K562 (cell line): ENCODE measurements at regions not wholly inside any gene's neighbourhood (a gene's known extent, or its start where the extent isn't known, plus 50 kb on each side); places are given as distances from the start of the nearest gene placed in this dataset.

ENCODE experiments used
- ATAC-seq: fragments of 200-7000 bp; cut with Tn5 transposase; 3 replicates; pipeline ENCODE4 v1.9.1; 2020; ENCODE audit warnings: moderate library complexity
- BruUV-seq: library from RNA; stranded (reverse); fragments of 400-500 nt; replicated peaks from 2 replicates; lab custom pipeline; 2021; lab: Mats Ljungman, UMichigan
- CTCF ChIA-PET: fragments of 300-600 bp; formaldehyde crosslinking; extraction: SDS; loops from one replicate; lab custom pipeline; 2021; ENCODE audit warnings: low intra/inter-chr PET ratio; lab: Yijun Ruan, JAX
- POLR2A ChIA-PET: fragments of 300-600, 350-650 bp; sonication (Branson Sonifier 250); formaldehyde crosslinking; extraction: SDS; loops from one replicate; lab custom pipeline; 2021; ENCODE audit warnings: antibody characterized with exemption, inconsistent platforms; lab: Yijun Ruan, JAX
- DNase-seq, 4 experiments: peaks; one replicate each; pipeline versions ENCODE4 v3.0.0 to v3.0.0-alpha.2; 2011 to 2018; ENCODE audit warnings: low spot score in 3 of 4, mixed read lengths in 3 of 4; ENCODE audit errors: extremely low read depth in 1 of 4
- FAIRE-seq: peaks from 2 replicates; lab custom pipeline; 2011; peaks lifted over from hg19 to GRCh38; lab: Jason Lieb, UNC
- H2AFZ ChIP-seq: 2 replicates; pipeline ENCODE4 v1.6.0; 2011; ENCODE audit warnings: low read depth, low read length, control low read depth, inconsistent platforms
- H3K27ac ChIP-seq: fragments of 200-600 bp; 3 replicates; pipeline ENCODE4 v1.8.0; 2011; ENCODE audit warnings: low read depth, mild to moderate bottlenecking, control low read depth, inconsistent platforms, low read length, moderate library complexity, mixed read lengths; ENCODE audit errors: extremely low read depth
- H3K27me3 ChIP-seq, 2 experiments: fragments of 300-600 bp in 1 of 2; 2 replicates in 1 of 2; 3 replicates in 1 of 2; pipeline versions ENCODE4 v1.6.0 to v1.8.0; 2011; ENCODE audit warnings: inconsistent platforms in 2 of 2, low read length in 2 of 2, mild to moderate bottlenecking in 1 of 2, mixed read lengths in 1 of 2, moderate library complexity in 1 of 2; ENCODE audit not compliant: control insufficient read depth in 2 of 2, insufficient read depth in 2 of 2
- H3K36me3 ChIP-seq: fragments of 300-600 bp; 3 replicates; pipeline ENCODE4 v1.8.0; 2011; ENCODE audit warnings: mild to moderate bottlenecking, low read length, inconsistent platforms; ENCODE audit not compliant: control insufficient read depth, insufficient read depth
- H3K4me1 ChIP-seq, 2 experiments: fragments of 200-600 bp in 1 of 2; replicated peaks in 1 of 2; 2 replicates in 1 of 2; 3 replicates in 1 of 2; pipeline versions ENCODE4 v1.5.1 to v1.8.0; 2011; ENCODE audit warnings: inconsistent platforms in 2 of 2, low read length in 2 of 2, mild to moderate bottlenecking in 1 of 2, mixed read lengths in 1 of 2, moderate library complexity in 1 of 2; ENCODE audit not compliant: control insufficient read depth in 2 of 2, insufficient read depth in 2 of 2
- H3K4me2 ChIP-seq: 2 replicates; pipeline ENCODE4 v1.6.1; 2011; ENCODE audit warnings: low read length, control low read depth, inconsistent platforms, mixed read lengths; ENCODE audit not compliant: insufficient read depth
- H3K4me3 ChIP-seq: fragments of 200-600 bp; sonication (generic), shearing (Covaris generic); 2 replicates; pipeline ENCODE4 v1.5.1; 2016; ENCODE audit warnings: control low read depth, inconsistent platforms
- H3K79me2 ChIP-seq: fragments of 200-600 bp; 3 replicates; pipeline ENCODE4 v1.8.0; 2011; ENCODE audit warnings: low read length, inconsistent platforms; ENCODE audit not compliant: control insufficient read depth, insufficient read depth
- H3K9ac ChIP-seq, 2 experiments: 2 replicates each; pipeline versions ENCODE4 v1.6.0 to v1.6.1; 2011; ENCODE audit warnings: low read depth in 2 of 2, low read length in 2 of 2, control low read depth in 1 of 2, inconsistent platforms in 1 of 2, mild to moderate bottlenecking in 1 of 2, mixed read lengths in 1 of 2; ENCODE audit not compliant: insufficient read depth in 1 of 2
- H3K9me1 ChIP-seq: one replicate; pipeline ENCODE4 v1.6.0; 2011; ENCODE audit warnings: inconsistent platforms, mild to moderate bottlenecking, low read length, moderate library complexity; ENCODE audit not compliant: control insufficient read depth, insufficient read depth
- H3K9me3 ChIP-seq: replicated peaks from 2 replicates; pipeline ENCODE4 v1.5.1; 2011; ENCODE audit warnings: low read depth, low read length, inconsistent platforms; ENCODE audit not compliant: control insufficient read depth, insufficient read depth
- H4K20me1 ChIP-seq: replicated peaks from 2 replicates; pipeline ENCODE4 v1.6.1; 2011; ENCODE audit warnings: low read length, inconsistent platforms, mixed read lengths; ENCODE audit not compliant: control insufficient read depth, insufficient read depth
- CBFA2T2 ChIP-seq: fragments of 450-650 bp; conservative IDR thresholded peaks from 2 replicates; pipeline ENCODE4 v1.6.1; 2017; ENCODE audit warnings: mild to moderate bottlenecking
- FOS ChIP-seq: IDR thresholded peaks from 3 replicates; pipeline ENCODE4 v1.6.1; 2011; ENCODE audit not compliant: insufficient read length; ENCODE audit errors: extremely low read depth
- PML ChIP-seq: IDR thresholded peaks from 2 replicates; pipeline ENCODE4 v1.6.1; 2012; ENCODE audit warnings: low read length, inconsistent platforms
- WGBS: fragments of 100-300 bp; shearing (Covaris generic); methylation state at CpG from one replicate; pipeline ENCODE4 v1.1.6; 2016; ENCODE audit warnings: low coverage, mixed read lengths; ENCODE audit not compliant: insufficient coverage; ENCODE audit errors: missing lambda C conversion rate; 5-methylcytosine and 5-hydroxymethylcytosine counted together
- in situ Hi-C: fragments of 300-500 bp; cut with MboI; formaldehyde crosslinking; loops from 4 replicates; pipeline ENCODE4 v1.15.0; 2018; ENCODE audit warnings: inconsistent platforms, mixed read lengths
- intact Hi-C: fragments of 100-400 bp; cut with micrococcal nuclease; formaldehyde crosslinking; loops from 2 replicates; pipeline ENCODE4 v1.14.2; 2022
- TF ChIP-seq, protein P1 (sequence below): fragments of 450-650 bp; IDR thresholded peaks from 2 replicates; pipeline ENCODE4 v1.6.1; 2016

DNA sequence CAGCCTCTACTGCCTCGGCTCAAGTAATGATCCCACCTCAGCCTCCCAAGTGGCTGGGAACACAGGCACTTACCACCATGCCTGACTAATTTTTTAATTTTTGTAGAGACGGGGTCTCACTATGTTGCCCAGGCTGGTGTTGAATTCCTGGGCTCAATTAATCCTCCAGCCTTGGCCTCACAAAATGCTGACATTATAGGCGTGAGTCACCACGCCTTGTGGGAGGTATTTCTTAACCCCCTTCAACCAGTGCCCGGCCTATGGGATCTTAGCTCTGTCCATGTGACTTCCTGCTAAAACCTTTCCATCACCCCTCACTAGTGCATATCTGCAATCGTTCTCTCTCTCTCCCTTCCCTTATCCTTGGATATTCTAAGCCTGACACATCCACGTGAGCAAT, 86.4 kb downstream of the FOXD2 start:
- Histone ChIP-seq H3K4me3 (no peak overlapping the region), H3K27ac (no peak overlapping the region), H3K36me3 (no peaks in the 10 kb centered on the region), H3K4me2 (no peak overlapping the region), H3K9me1 (no peaks in the 10 kb centered on the region), H3K27me3 (peaks cover 6 to 8% of the 10 kb centered on the region in 2 experiments; a peak in 4 of 5 replicates), H3K4me1 (no peaks in the 10 kb centered on the region), H4K20me1 (no peaks in the 10 kb centered on the region), H3K9ac (no peak overlapping the region), H3K9me3 (peaks cover 4% of the 10 kb centered on the region; the same call in 1 of the 2 replicates), H3K79me2 (no peaks in the 10 kb centered on the region), H2AFZ (no peak overlapping the region)
- ChIA-PET POLR2A (interaction anchor here (0.8 to 1.7 kb wide), 3 partner anchors 30 to 1257 kb away, joined by 3 to 5 read pairs (median 3); no protein-coding TSS in a partner anchor), CTCF (no interaction called here)
- FAIRE-seq (peak; percentile 6), DNase-seq (no peak), ATAC-seq (peak; percentile 34; the same call in 1 of the 3 replicates)
- TF ChIP-seq CBFA2T2 (no peak), FOS (no peak), PML (no peak)
- TF ChIP-seq, protein P1, sequence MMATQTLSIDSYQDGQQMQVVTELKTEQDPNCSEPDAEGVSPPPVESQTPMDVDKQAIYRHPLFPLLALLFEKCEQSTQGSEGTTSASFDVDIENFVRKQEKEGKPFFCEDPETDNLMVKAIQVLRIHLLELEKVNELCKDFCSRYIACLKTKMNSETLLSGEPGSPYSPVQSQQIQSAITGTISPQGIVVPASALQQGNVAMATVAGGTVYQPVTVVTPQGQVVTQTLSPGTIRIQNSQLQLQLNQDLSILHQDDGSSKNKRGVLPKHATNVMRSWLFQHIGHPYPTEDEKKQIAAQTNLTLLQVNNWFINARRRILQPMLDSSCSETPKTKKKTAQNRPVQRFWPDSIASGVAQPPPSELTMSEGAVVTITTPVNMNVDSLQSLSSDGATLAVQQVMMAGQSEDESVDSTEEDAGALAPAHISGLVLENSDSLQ, result no peak
- intact Hi-C loops (no loop called here), in situ Hi-C loops (no loop called here)
- WGBS, result 0% methylated on average over 7 of the region's 7 CpGs
- no TSS peak for BruUV-seq
